RWPE1 (cell line): ENCODE measurements at regions not wholly inside any gene's neighbourhood (a gene's known extent, or its start where the extent isn't known, plus 50 kb on each side); places are given as distances from the start of the nearest gene placed in this dataset.

ENCODE experiments used
- CTCF ChIA-PET: fragments of 350-600 bp; sonication (Branson Sonifier 250); formaldehyde crosslinking; extraction: SDS; loops from one replicate; lab custom pipeline; 2021; lab: Yijun Ruan, JAX
- POLR2A ChIA-PET: fragments of 400-600 bp; formaldehyde crosslinking; extraction: SDS; loops from one replicate; lab custom pipeline; 2020; ENCODE audit warnings: antibody characterized with exemption; ENCODE audit not compliant: low non-redundant PET; lab: Yijun Ruan, JAX
- DNase-seq: peaks from one replicate; pipeline ENCODE4 v3.0.0; 2012; ENCODE audit warnings: low spot score
- H3K27ac ChIP-seq: fragments of 450-650 bp; 2 replicates; pipeline ENCODE4 v1.5.1; 2017
- TF ChIP-seq, protein P1 (sequence below): fragments of 450-650 bp; conservative IDR thresholded peaks from 2 replicates; pipeline ENCODE4 v1.5.1; 2017; ENCODE audit warnings: low read depth, mild to moderate bottlenecking

DNA sequence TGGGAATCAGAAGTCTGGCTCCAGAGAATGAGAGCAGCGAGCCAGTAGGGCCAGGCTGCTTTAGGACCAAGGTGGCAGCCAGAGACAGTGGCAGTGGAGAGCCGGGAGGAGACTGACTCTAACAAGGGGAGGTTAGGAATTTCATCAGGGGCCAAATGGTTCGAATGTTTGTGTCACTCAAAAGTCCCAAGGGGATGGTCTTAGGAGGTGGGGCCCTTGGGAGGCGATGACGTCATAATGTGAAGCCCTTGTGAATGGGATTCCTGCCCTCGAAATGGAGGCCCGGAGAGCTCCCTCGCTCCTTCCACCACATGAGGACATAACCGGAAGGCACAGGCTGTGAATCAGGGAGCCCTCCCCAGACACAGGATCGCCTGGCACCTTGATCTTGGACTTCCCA lies 299.7 kb downstream of the QKI start:
- H3K27ac ChIP-seq: no peak overlapping the region
- POLR2A ChIA-PET: no interaction called here
- no peak for DNase-seq
- CTCF ChIA-PET: interaction anchor here (0.6 kb wide), 1 partner anchor 1514 kb away, joined by 4 read pairs; no protein-coding TSS in a partner anchor
- TF ChIP-seq, protein P1, sequence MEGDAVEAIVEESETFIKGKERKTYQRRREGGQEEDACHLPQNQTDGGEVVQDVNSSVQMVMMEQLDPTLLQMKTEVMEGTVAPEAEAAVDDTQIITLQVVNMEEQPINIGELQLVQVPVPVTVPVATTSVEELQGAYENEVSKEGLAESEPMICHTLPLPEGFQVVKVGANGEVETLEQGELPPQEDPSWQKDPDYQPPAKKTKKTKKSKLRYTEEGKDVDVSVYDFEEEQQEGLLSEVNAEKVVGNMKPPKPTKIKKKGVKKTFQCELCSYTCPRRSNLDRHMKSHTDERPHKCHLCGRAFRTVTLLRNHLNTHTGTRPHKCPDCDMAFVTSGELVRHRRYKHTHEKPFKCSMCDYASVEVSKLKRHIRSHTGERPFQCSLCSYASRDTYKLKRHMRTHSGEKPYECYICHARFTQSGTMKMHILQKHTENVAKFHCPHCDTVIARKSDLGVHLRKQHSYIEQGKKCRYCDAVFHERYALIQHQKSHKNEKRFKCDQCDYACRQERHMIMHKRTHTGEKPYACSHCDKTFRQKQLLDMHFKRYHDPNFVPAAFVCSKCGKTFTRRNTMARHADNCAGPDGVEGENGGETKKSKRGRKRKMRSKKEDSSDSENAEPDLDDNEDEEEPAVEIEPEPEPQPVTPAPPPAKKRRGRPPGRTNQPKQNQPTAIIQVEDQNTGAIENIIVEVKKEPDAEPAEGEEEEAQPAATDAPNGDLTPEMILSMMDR: no peak

DNA sequence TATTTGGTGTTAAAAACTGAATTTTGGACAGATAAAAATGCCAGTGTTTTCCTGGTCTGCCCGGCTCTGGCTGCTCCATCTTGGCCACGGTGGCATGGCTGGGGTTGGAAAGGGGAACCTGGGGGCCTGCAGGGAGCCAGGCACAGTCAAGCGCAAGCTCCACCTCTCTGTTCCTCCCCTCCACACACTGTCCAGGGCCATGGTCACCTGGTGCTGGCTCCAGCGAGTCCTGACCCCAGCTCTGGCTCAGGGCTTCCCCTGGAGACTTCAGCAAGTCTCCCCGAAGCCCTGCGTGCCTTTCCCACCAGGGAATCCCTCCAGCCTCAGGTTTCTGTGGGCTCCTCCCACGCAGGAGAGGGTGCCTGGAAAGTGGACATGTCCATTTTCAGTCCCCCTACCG lies 298.5 kb downstream of the QKI start:
- TF ChIP-seq, protein P1: no peak

DNA sequence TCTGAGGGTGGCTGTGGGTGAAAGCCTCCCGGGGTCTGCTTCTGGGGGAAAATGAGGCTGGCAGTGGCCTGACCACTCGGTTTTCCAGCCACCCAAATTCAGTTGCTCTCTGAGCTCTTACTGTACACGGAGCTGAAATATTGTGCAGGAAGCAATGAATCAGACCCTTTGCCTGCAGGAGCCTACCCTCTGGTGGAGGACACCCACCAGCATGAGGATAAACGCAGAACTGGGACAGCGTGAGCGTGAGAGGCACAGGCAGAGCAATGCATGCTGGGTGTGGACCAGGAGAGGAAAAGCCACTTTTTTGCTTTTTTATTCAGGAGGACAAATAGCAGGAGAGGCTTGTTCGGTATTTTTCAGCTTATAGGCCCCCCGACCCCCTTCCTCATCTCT lies 298.0 kb downstream of the QKI start:
- TF ChIP-seq, protein P1: no peak
- DNase-seq: no peak
- ChIA-PET POLR2A (no interaction called here), CTCF (no interaction called here)
- H3K27ac ChIP-seq: no peak overlapping the region

More for the DNA sequence above, 298.5 kb downstream of the QKI start:
- H3K27ac ChIP-seq: no peak overlapping the region
- ChIA-PET CTCF (no interaction called here), POLR2A (no interaction called here)
- DNase-seq: no peak

DNA sequence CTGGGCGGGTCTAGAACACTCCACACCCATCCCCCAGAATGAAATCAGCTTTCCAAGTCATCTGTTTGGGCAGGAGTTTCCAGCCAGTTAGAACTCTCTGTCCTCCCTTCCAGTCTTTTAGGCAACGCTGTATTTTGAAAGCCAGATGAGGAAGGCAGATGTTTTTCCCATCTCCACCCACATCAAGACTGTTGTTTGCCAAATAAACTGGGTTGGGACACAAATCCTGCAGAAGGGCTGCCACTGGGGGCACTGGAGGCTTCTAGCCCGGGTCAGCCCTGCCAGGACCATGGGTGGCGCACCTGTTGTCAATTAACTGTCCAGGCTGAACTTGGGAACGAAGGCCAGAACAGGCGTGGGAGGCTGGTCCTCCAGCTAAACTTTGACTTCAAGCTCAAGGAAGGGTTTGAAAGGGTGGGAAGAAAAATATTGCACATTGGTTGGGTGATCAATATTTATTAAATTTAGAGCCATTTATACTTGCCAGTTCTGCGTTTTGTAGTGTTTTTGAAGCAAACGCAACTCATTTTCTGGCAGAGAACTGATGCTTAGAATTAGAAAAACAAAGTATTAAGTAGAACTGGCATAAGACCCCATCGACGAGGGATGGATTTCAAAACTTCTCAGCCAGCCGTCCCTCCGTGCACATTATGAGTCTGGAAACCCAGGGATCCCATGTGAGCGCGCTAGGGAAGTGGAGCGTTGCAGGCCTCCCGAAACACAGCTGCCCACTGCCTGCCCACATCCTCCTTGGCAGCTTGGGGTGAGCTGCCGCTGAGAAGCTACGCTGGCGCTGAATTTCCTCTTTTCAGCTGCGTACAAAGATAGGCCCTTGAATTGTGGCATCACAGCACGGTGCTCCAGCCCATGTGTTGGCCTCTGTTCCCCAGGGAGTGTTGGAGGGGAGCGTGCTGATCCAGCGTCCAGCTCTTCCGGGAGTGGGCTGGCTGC lies 297.4 kb downstream of the QKI start:
- peak; percentile 9 for DNase-seq
- no peak overlapping the region for H3K27ac ChIP-seq
- CTCF ChIA-PET: interaction anchor here (0.5 kb wide), 1 partner anchor 461 kb away, joined by 3 read pairs; no protein-coding TSS in a partner anchor
- POLR2A ChIA-PET: no interaction called here
- TF ChIP-seq, protein P1: no peak

DNA sequence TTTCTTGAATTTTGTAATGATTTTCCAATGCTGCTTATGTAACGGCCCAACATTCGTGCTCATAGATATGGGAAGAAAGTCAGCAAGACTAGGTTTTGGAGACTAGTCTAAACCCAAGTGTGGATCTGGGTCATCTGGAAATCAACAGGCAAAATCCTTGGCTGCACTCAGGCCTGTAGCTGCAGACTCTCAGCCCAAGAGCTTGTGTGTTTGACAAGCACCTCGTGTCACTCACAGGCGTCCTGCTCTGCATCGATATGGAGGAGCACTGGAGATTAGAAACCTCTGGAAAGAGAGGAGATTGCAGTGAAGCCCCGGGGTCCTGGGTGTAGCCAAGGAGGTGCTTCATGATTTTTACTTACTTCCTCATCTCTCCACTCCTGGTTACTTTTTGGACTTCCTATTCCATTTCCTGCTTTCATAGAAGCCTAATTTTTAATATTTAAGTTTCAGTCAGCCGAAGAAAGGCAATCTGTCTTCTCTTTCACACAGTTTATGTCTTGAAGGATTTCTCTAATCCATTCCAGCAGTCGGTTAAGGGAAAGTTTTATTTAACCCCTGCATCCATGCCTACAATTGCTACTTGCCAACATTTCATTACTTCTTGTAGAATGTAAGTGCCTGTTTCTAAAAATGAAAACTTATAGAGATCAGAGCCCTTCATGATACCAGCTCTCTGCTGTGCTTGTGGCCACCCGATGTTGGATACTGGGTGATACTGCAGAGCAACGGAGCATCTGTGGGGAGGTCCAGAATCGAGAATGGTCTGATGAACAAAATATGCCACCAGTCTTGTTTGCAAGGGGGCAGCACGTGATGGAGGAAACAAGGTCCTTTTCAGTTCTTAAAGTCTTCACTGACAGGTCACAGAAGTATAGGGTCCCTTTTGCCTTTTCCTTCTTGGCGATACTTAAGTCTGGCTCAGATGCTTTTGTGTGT lies 296.3 kb downstream of the QKI start:
- H3K27ac ChIP-seq: no peak overlapping the region
- TF ChIP-seq, protein P1: no peak
- ChIA-PET CTCF (no interaction called here), POLR2A (no interaction called here)
- no peak for DNase-seq

DNA sequence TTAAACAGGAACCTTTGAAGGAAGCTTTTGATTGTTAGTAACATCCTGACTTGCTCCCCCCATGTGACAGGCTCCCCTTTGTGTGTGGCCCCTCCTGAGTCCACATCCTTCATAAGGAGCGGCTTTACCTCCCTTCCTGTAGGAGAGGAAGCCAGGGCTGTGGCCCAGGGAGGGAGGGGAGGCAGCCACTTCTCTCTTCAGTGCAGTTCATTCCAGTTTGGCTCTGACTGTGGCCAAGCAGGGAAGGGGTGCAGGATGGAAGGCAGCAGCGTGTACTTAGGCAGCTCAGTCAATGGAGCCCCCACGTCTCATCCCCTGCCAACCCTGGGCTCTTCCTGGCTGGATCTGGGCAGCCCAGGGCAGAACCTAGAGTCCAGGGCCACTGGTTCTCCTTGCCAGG lies 295.2 kb downstream of the QKI start:
- ChIA-PET CTCF (no interaction called here), POLR2A (no interaction called here)
- TF ChIP-seq, protein P1: no peak
- DNase-seq: no peak
- no peak overlapping the region for H3K27ac ChIP-seq
